ENCODE measurements at regions not wholly inside any gene's neighbourhood (a gene's known extent, or its start where the extent isn't known, plus 50 kb on each side); places are given as distances from the start of the nearest gene placed in this dataset.

- no peak overlapping the region for H3K4me3 ChIP-seq (replicated peaks; ENCODE audit: low read depth, low read length)
- TF ChIP-seq CTCF (IDR thresholded peaks at IDR 0.05; ENCODE audit: low read length, missing control alignments) = no peak
- no peak for DNase-seq (ENCODE audit: low read depth)
Observed at GRCh38 chr2:15701991-15702390, 110.3 kb downstream of the DDX1 start.

- H3K4me3 ChIP-seq (replicated peaks; ENCODE audit: low read depth, low read length) = no peak overlapping the region
- DNase-seq (ENCODE audit: low read depth) = no peak
- TF ChIP-seq CTCF (IDR thresholded peaks at IDR 0.05; ENCODE audit: low read length, missing control alignments) = no peak
Observed at GRCh38 chr2:15702452-15702851, 110.8 kb downstream of the DDX1 start.

- no peak overlapping the region for H3K4me3 ChIP-seq (replicated peaks; ENCODE audit: low read depth, low read length)
- TF ChIP-seq CTCF (IDR thresholded peaks at IDR 0.05; ENCODE audit: low read length, missing control alignments) = no peak
- DNase-seq (ENCODE audit: low read depth) = no peak
Observed at GRCh38 chr2:15703365-15703869, 111.7 kb downstream of the DDX1 start.

- TF ChIP-seq CTCF (IDR thresholded peaks at IDR 0.05; ENCODE audit: low read length, missing control alignments) = no peak
- DNase-seq (ENCODE audit: low read depth) = peak; percentile 54
- H3K4me3 ChIP-seq (replicated peaks; ENCODE audit: low read depth, low read length) = no peak overlapping the region
Observed at GRCh38 chr2:15704086-15704787, 112.6 kb downstream of the DDX1 start.

GRCh38 chr2:15704788-15705115 lies 113.1 kb downstream of the DDX1 start:
- TF ChIP-seq CTCF (IDR thresholded peaks at IDR 0.05; ENCODE audit: low read length, missing control alignments) = no peak
- no peak for DNase-seq (ENCODE audit: low read depth)
- H3K4me3 ChIP-seq (replicated peaks; ENCODE audit: low read depth, low read length) = no peak overlapping the region

- H3K4me3 ChIP-seq (replicated peaks; ENCODE audit: low read depth, low read length) = no peak overlapping the region
- DNase-seq (ENCODE audit: low read depth) = no peak
- TF ChIP-seq CTCF (IDR thresholded peaks at IDR 0.05; ENCODE audit: low read length, missing control alignments) = no peak
Observed at GRCh38 chr2:15705310-15705709, 113.6 kb downstream of the DDX1 start.

GRCh38 chr2:15705839-15706386 lies 114.2 kb downstream of the DDX1 start:
- H3K4me3 ChIP-seq (replicated peaks; ENCODE audit: low read depth, low read length) = no peak overlapping the region
- no peak for DNase-seq (ENCODE audit: low read depth)
- no peak for TF ChIP-seq CTCF (IDR thresholded peaks at IDR 0.05; ENCODE audit: low read length, missing control alignments)
